Breast epithelium (tissue), 3 donors: ENCODE measurements at regions not wholly inside any gene's neighbourhood (a gene's known extent, or its start where the extent isn't known, plus 50 kb on each side); places are given as distances from the start of the nearest gene placed in this dataset.

Experiments used
- POLR2A ChIP-seq: fragments of 450-650 bp; IDR thresholded peaks from one replicate; pipeline ENCODE4 v1.6.1; 2016; ENCODE audit warnings: antibody characterized with exemption, mild to moderate bottlenecking, moderate library complexity
- POLR2AphosphoS5 ChIP-seq, 3 donors: sonication (generic); formaldehyde crosslinking; IDR thresholded peaks; one replicate each; pipeline ENCODE4 v1.6.1; 2017; ENCODE audit warnings: antibody characterized with exemption in 3 of 3
- TF ChIP-seq, protein P1 (sequence below), 3 donors: fragments of 450-650 bp; IDR thresholded peaks; one replicate each; pipeline ENCODE4 v1.5.1; 2016 to 2017; ENCODE audit warnings: antibody characterized with exemption in 3 of 3, mild to moderate bottlenecking in 3 of 3, moderate library complexity in 3 of 3

DNA sequence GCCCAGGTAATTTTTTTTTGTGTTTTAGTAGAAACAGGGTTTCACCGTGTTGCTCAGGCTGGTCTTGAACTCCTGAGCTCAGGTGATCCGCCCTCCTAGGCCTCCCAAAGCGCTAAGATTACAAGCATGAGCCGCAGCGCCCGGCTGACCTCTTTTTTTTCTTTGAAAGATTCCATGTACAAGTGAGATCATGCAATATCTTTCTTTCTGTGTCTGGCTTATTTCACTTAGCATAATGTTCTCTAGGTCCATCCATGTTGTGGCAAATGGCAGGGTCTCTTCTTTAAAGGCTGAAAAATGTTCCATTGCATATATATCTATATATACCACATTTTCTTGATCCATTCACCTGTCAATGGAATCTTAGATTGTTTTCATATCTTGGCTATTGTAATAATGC is 255.0 kb upstream of the MYOCD start:
- TF ChIP-seq, protein P1, sequence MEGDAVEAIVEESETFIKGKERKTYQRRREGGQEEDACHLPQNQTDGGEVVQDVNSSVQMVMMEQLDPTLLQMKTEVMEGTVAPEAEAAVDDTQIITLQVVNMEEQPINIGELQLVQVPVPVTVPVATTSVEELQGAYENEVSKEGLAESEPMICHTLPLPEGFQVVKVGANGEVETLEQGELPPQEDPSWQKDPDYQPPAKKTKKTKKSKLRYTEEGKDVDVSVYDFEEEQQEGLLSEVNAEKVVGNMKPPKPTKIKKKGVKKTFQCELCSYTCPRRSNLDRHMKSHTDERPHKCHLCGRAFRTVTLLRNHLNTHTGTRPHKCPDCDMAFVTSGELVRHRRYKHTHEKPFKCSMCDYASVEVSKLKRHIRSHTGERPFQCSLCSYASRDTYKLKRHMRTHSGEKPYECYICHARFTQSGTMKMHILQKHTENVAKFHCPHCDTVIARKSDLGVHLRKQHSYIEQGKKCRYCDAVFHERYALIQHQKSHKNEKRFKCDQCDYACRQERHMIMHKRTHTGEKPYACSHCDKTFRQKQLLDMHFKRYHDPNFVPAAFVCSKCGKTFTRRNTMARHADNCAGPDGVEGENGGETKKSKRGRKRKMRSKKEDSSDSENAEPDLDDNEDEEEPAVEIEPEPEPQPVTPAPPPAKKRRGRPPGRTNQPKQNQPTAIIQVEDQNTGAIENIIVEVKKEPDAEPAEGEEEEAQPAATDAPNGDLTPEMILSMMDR (IDR thresholded peaks at IDR 0.05) = no peak
- TF ChIP-seq POLR2A = no peak
- TF ChIP-seq POLR2AphosphoS5 (IDR thresholded peaks at IDR 0.05) = no peak
